Erythroblast (primary cell): ENCODE measurements at regions not wholly inside any gene's neighbourhood (a gene's known extent, or its start where the extent isn't known, plus 50 kb on each side); places are given as distances from the start of the nearest gene placed in this dataset.

ENCODE experiments used
- DNase-seq, 2 experiments: peaks; one replicate each; lab custom pipeline; 2025; lab: John Stamatoyannopoulos, UW
- GATA1 ChIP-seq: IDR thresholded peaks from 2 replicates; pipeline ENCODE4 v1.6.1; 2011; ENCODE audit warnings: low read depth, mild to moderate bottlenecking, control low read depth, low read length, moderate library complexity
- POLR2A ChIP-seq: IDR thresholded peaks from 2 replicates; pipeline ENCODE4 v1.6.1; 2011; ENCODE audit warnings: mild to moderate bottlenecking, low read length

DNA sequence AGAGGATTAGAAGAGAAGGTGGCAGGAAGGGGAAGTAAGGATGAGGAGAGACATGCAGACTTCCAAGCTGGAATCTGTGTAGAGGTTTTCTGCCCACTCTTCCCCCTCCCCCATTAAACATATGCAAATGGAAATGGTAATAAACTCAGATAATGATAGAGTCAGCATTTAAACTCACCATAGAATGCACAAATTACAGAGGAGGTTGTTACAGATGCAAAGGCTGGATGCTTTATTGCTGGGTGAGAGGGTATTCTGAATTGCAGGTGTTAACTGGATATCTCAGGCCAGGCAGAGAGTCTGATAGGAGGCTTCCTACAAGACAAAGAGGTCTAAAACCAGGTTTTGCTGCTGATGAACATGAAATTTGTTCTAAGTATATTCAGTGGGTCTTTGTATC is 372.5 kb downstream of the SEC16B start:
- no peak for DNase-seq
- no peak for TF ChIP-seq GATA1
- no peak for TF ChIP-seq POLR2A

DNA sequence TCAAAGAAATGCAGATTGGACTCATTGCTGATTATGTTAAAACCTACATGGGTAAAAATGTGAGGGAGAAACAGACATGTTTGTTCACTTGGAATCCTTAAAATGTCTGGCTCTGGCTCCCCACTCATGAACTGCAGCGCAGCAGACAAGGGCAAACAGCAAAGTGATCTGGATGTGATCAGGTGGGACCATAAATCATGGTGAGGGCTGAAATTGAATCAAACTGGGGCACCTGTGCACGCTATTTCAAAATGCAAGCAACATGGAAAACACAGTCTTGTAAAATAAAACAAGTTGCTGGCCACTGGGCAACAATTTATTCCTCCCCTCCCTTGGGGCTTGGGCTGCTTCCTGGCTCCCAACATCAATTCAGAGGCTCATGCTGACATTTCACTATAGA is 373.4 kb downstream of the SEC16B start:
- TF ChIP-seq GATA1 = no peak
- DNase-seq = no peak

DNA sequence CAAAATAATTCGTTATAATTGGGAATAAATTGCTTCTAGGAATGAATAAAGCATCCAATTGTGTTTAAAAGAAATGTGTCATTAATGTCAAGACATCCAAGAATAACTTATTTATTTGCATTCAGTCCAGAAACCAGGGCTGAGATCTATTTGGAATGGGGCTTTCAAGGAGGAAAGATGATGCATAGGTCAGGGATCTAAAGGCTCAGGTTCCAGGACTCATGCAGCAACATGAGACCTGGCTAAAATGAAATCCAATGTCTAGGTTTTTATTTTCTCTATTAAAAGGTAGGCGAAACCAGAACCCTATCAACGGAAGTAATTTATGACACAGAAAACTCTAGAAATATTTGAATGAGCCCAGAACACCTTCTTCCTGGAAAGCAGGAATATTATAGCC is 376.8 kb downstream of the SEC16B start:
- TF ChIP-seq GATA1 (no peak), POLR2A (no peak)
- DNase-seq = no peak

DNA sequence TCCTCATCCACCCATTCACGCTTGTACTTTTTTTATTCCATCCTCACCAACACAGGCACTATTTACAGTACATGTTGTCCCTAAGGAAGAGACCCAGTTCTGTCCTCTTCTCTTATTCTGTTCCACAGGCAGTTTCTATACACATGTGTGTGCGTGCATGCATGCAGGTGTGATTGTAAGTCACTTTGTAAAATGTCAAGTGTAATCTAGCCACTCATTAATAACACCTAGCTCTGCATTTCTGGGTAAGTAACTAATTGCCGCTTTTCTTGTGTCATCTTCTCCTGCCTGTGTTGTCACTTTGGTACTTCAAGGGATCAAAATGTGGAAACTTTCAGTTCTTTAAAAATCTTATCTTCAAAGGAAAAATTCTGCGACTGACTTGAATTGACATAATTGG is 377.2 kb downstream of the SEC16B start:
- DNase-seq = no peak
- no peak for TF ChIP-seq POLR2A
- no peak for TF ChIP-seq GATA1

DNA sequence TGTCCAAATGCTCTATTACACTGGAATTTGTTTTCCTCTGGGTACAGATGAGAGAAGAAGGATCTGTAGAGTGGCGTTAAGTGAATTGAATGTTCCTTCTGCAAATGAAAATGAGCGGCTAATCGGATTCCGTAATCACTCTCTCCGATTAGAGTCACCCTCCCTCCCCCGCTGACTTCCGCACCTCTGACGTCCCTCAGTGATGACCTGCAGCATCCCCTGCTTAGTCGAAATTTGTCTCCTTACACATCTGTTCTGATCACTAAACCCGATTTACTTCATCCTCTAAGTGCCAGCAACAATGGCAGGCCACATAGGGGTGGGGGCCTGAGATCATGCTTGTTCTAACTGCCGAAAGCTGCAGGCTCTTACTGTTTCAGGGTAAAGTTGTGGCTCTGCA is 378.7 kb downstream of the SEC16B start:
- no peak for TF ChIP-seq GATA1
- no peak for DNase-seq

DNA sequence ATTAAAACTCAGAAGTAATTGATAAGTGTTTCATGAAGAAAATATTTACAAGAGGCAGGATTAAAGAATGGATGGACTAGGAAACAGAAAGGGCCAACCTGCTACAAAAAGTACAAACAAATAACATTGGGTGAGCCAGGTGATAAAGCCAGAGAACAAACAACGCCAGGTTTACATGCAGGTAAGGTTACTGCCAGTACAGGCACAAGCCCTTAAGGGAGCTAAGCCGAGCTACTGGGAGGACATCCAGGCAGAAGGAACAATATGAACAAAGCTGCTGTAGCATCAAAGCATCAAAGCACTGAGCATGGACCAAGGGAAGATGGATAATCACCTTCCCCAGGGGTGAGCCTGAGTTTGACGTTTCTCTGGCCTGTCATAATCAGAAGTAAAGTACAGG is 380.7 kb downstream of the SEC16B start:
- DNase-seq = no peak
- TF ChIP-seq POLR2A = no peak
- TF ChIP-seq GATA1 = no peak

DNA sequence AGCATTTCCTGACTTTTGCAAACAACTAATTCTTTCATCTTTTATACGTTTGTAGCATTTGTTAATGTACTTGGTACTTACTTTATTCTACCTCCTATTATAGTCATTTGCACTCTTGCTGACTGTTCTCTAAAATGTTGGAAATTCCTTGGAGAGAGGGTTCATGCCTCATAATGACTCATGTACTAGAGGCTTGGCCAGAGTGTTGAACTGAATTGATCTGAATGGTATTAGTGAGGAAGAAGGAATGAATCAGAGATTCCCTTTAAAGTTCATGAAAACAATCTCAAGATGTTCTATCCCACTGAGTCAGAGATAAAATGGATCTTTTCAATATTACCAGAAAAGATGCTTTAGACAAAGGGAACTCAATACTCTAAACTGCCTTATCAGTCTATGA is 383.4 kb downstream of the SEC16B start:
- no peak for DNase-seq
- TF ChIP-seq POLR2A (no peak), GATA1 (no peak)

DNA sequence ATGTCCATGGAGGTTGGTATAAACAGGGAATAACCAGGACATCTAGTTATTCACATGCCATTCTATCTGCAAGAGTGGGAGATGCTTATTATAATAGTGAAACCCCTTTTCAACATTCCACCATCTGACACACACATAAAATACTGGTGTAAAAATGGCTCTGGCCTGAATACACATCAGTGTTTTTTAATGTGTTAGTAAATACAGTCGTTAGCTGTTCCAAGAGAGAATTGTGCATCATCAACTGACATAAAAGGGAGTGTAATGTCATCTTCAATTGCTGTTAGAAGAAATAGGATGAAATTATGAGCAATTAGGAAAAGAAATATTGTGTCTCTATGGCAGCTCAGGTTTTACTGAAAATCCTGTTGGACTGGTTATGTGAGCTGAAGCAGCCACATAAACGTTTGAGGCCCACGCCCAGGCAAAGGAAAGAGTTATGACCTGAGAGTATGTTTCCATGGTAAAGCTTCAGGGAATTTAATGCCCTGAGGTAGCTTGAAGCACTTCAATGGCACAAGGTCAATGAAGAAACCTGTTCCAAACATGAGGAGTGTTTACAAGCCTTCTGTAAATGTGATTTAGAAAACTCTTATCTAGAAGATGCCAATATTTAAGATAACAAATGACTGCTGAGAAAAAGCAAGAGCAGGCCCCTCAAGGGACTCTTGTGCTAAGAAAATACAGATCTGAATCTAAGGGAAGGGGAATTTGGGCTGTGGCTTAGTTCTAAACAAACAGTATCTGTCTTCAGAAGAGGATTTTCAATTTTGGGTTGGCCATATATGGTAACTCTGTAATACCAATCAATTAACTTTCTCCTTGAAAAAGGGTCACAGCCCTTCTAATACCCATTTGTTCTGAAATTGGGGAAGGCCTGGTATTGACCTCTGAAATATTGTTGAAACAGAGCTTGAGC is 384.3 kb downstream of the SEC16B start:
- no peak for TF ChIP-seq GATA1
- no peak for TF ChIP-seq POLR2A
- DNase-seq = no peak

DNA sequence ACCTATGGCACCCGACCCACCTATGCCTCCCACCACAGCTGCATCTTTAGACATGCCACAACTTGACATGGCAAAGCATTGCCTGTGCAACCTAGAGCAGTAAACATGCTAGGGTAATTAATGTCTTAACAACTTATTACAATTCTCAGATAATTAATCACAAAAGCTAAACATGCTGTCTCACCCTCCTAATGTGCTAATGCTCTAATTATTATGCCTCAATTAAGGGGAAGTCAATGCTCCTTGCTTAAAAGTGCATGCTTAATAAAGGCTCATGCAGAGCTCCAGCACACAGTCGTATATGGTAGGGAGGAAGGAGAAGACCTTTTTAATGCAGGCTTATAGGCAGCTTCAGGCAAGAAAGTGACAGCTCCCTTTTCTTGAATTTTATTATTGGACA is 396.0 kb downstream of the SEC16B start:
- no peak for TF ChIP-seq POLR2A
- no peak for TF ChIP-seq GATA1

DNA sequence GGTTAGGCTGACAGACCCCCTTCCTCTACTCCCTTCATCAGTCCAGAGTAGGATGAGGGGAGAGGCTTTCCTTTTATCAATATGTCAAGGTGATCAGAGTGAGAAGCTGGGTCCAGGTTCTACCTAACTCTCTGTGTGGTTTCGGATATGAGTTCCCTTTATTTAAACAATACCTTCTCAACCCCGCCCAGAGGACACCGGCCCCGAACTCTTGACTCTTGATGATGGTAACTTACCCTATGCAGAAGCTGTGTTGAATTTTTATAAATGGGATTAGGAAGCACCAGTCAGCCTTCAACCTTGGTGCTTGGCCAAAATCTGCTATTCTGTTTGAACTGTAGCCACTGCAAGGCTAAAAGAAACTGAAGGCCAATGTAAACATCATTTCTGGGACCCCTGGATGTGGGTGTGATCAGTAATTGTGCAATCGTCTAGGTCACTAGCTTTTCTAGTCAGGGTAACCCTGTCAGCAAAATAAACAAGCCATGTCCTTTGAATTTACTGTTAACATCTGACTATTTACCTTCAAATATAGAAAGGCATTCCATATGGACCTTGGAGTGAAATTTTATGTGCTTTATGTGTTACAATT is 398.3 kb downstream of the SEC16B start:
- no peak for DNase-seq
- no peak for TF ChIP-seq GATA1
- no peak for TF ChIP-seq POLR2A

More for the DNA sequence above, 396.0 kb downstream of the SEC16B start:
- no peak for DNase-seq

DNA sequence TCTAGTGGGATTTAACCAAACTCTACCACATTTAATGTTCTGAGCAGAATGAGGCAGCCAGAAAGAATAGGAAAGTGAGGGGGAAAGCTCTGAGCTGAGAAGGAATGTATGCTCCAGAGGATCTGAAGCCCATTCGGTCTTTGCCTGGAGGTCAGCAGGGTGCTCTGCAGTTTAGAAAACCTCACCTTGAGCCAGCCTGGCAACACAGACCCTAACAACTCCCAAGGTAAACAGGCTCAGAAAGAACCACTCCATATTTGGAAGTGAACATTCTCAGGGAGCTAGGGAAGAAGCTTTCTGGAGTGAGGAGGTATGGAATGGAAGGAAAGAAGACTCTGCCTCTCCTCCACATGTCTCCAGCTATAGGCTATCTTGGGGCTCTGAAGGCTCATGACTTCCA is 398.8 kb downstream of the SEC16B start:
- no peak for TF ChIP-seq GATA1
- no peak for TF ChIP-seq POLR2A
- no peak for DNase-seq

DNA sequence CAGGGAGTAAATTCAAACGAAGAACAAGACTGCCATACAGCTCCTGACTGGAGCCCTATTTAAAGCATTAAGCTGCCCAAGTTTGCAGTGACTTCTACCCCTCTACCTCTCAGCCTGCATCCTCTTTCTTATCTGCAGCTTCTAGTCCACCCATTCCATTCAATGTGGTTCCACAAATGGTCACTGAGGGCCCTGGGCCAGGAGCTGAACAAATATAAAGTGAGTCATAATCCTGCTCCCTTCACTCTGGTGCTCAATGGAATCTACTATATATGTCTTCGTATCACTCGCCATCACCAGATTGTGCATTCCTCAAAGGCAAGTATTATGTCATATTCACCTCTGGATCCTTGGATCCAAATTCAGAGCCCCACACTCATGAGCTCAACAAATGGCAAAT is 398.7 kb downstream of the BRINP2 start:
- DNase-seq = no peak
- TF ChIP-seq GATA1 = no peak
- no peak for TF ChIP-seq POLR2A

DNA sequence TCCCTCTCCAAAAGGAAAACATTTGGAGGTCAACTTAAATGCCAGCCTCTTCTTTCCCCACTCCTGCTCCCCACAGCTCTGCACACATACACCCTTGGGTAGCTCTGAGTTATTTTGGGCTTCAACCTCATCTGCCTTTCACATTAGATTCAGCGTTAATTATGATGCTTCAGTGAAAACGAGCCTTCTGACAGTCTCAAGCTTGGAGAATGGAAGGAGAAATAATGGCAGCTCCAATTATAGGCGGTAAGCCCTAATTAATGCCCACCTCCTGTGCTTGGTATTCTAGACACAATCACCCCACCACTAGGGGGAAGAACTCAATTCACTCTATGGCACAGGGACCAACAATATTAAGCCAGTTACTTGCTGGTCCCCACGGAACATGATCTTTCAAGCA is 397.9 kb downstream of the BRINP2 start:
- TF ChIP-seq GATA1 (no peak), POLR2A (no peak)
- no peak for DNase-seq

DNA sequence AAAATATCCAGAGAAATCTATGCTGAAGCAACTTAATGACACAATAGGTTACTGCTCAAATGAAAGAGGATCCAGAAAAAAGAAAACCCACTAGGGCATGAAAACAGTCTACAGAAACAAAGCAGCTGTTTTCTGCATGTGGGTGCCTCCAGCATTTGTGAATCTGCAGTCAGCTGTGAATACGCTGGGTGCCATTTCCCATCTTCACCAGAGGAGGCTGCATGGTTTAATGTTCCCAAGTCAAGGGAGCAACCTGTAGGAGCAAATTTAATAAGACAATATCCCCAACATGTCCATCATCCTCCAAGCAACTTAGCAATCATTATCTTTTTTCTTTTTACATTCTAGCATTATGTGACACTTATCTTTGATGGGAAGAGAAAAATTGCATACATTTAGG is 396.6 kb downstream of the BRINP2 start:
- TF ChIP-seq POLR2A (no peak), GATA1 (no peak)
- DNase-seq = no peak

DNA sequence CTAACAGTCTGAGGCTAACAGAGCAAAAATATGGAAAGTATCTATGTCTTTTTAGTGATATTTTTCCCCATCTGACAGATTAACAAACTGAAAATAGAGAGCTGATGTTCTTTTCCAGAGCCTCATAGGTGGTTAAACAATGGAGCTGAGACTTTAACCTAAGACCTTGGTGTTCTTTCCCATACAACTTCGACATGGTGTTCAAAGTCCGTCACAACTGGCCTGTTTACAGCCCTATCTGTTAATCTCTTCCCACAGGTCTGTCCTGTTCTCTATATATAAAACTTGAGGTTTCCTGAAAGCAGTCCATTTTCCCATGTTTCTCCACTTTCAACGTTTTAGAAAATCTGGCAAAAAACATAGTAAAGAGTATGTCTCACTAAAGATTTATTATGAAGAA is 395.7 kb downstream of the BRINP2 start:
- TF ChIP-seq POLR2A (no peak), GATA1 (no peak)

More for the DNA sequence above, 395.7 kb downstream of the BRINP2 start:
- no peak for DNase-seq
